ENCODE measurements at regions not wholly inside any gene's neighbourhood (a gene's known extent, or its start where the extent isn't known, plus 50 kb on each side); places are given as distances from the start of the nearest gene placed in this dataset.
"Not testable (repeated sequence)": the region's sequence is repeated elsewhere in the genome, so short reads cannot be mapped to it uniquely, and the experiment has no call there.

GRCh38 chr2:89849731-89850130 lies 1158.3 kb downstream of the RPIA start:
- TF ChIP-seq CTCF (conservative IDR thresholded peaks at IDR 0.05; ENCODE audit: low read depth, low read length) = no peak
- no peak overlapping the region for H3K4me3 ChIP-seq (ENCODE audit: low read length)
- no peak for DNase-seq (ENCODE audit: low read depth)

DNA sequence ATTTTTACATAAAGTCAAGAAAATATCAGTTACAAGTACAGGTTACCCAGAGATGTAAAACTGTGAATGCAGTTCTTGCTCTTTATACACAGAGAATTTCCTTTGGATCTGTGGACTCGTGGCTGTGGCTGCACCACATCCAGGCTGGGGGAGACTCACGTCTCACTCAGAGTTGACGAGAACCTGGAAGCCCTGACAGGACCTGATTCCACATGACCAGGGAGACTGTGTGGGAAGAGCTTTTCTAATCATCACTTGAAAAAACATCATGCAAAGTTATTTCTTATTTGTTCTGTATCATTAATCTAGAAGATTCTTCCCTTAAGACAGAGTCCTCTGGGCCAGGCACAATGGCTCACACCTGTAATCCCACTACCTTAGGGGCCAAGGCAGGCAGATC lies 1159.0 kb downstream of the RPIA start:
- no peak overlapping the region for H3K4me3 ChIP-seq (ENCODE audit: low read length)
- no peak for TF ChIP-seq CTCF (conservative IDR thresholded peaks at IDR 0.05; ENCODE audit: low read depth, low read length)
- DNase-seq (ENCODE audit: low read depth) = no peak

DNA sequence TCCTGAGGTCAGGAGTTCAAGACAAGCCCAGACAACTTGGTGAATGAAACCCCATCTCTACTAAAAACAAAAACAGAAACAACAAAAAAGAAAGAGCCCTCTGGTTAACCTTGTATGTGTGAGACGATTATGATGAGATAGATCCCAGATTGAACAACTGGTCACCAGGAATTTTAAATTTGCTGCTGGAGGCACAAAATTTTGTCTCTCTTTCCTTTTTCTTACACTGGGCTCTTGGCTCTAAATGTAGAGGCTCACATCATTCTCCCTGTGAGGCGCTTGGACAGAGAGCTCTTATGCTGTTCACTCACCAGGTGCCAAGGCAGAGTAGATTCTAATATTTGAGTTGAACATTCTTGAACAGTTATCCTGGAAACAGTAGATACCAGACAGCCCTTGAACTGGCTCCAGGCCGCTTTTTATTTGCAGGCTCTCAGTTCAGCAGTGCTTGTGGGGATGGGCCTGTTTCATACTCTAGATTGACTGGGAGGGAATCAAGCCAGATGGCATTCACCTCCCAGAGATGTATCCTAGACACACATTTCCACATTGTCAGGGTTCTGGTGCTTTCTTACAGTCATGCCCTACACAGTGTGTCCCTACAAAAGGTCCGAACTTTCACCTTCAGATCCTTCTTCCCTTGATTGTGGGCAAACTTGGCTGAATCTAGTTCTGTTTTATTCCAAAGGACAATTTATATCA lies 1159.6 kb downstream of the RPIA start:
- TF ChIP-seq CTCF (conservative IDR thresholded peaks at IDR 0.05; ENCODE audit: low read depth, low read length) = no peak
- no peak for DNase-seq (ENCODE audit: low read depth)
- no peak overlapping the region for H3K4me3 ChIP-seq (ENCODE audit: low read length)

DNA sequence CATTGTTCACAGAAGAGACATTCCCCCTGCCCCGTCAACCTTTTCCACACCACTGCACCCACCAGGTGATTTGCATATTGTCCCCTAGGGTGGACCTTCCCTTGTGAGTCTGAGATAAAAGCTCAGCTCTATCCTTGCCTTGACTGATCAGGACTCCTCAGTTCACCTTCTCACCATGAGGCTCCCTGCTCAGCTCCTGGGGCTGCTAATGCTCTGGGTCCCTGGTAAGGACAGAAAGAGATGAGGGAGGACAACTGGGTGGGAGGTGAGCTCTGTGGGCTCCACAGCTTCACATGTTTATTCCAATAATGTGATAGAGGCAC lies 1160.1 kb downstream of the RPIA start:
- TF ChIP-seq CTCF (conservative IDR thresholded peaks at IDR 0.05; ENCODE audit: low read depth, low read length) = no peak
- no peak for DNase-seq (ENCODE audit: low read depth)
- no peak overlapping the region for H3K4me3 ChIP-seq (ENCODE audit: low read length)

DNA sequence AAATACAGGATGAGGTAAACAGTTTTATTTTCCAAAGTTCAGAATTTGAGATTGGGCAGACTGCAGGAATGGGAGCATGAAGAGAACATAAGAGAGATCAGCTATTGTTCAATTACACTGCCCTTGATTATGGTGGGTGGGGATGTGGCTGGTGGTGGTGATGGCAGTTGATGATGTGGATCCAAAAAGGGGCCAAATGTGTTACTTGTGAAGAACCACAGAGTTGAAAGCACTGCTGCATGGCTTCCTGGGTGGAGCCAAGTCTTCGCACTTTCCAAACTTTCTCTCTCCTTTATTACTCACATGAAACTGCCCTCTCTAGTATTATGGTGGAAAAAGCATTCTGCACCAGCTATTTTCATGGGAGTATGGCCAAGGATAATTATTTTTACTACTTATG lies 1162.0 kb downstream of the RPIA start:
- H3K4me3 ChIP-seq (ENCODE audit: low read length); DNase-seq (ENCODE audit: low read depth): not testable (repeated sequence)

DNA sequence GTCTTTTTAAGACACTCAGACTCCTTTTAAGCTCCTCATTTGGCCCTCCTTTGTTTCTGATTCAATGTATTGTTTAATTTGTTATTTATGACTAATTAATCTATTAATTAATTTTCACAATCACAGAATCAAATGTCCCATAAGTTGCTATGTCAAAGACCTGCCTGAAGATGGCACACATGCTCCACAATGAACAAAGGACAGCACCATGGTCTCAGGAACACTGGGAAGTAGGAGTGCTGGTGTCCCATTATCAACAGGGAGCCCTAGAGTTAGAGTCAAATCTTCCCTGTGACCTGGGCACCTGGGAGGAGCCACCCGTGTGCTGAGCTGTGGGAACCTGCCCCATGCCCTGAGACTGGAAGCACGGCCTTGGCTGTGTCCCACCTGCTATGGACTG lies 1164.3 kb downstream of the RPIA start:
- not testable (repeated sequence) for DNase-seq (ENCODE audit: low read depth); H3K4me3 ChIP-seq (ENCODE audit: low read length)

DNA sequence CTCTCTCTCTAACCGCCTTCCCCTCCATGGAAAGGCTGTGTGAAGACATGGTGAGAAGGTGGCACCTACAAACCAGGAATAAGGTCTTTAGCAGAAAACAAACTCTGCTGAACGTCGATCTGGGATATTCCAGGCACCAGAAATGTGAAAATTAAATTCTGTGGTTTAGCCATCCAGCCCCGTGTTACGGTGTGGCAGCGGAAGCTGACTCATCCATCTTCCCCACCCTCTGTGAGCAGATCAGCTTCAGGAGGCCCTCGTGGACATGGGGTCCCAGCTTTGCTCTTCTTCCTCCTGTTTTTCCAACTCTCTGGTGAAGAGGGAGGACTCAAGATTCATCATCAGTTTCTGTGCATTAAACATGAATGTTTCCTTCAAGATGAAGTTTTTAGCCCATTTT lies 1164.8 kb downstream of the RPIA start:
- H3K4me3 ChIP-seq (ENCODE audit: low read length) = not testable (repeated sequence)

DNA sequence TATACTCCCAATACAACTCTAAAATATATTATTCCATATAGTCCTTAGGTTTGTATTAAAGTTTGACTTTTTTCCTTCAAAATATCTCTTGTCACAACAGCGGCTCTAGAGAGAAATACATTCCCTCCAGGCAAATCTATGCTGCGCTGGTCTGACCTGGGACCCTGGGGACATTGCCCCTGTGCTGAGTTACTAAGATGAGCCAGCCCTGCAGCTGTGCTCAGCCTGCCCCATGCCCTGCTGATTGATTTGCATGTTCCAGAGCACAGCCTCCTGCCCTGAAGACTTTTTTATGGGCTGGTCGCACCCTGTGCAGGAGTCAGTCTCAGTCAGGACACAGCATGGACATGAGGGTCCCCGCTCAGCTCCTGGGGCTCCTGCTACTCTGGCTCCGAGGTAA lies 1170.7 kb downstream of the RPIA start:
- H3K4me3 ChIP-seq (ENCODE audit: low read length); DNase-seq (ENCODE audit: low read depth): not testable (repeated sequence)

More for the DNA sequence above, 1164.8 kb downstream of the RPIA start:
- DNase-seq (ENCODE audit: low read depth) = not testable (repeated sequence)

GRCh38 chr2:89863209-89863608 lies 1171.7 kb downstream of the RPIA start:
- H3K4me3 ChIP-seq (ENCODE audit: low read length); DNase-seq (ENCODE audit: low read depth): not testable (repeated sequence)

DNA sequence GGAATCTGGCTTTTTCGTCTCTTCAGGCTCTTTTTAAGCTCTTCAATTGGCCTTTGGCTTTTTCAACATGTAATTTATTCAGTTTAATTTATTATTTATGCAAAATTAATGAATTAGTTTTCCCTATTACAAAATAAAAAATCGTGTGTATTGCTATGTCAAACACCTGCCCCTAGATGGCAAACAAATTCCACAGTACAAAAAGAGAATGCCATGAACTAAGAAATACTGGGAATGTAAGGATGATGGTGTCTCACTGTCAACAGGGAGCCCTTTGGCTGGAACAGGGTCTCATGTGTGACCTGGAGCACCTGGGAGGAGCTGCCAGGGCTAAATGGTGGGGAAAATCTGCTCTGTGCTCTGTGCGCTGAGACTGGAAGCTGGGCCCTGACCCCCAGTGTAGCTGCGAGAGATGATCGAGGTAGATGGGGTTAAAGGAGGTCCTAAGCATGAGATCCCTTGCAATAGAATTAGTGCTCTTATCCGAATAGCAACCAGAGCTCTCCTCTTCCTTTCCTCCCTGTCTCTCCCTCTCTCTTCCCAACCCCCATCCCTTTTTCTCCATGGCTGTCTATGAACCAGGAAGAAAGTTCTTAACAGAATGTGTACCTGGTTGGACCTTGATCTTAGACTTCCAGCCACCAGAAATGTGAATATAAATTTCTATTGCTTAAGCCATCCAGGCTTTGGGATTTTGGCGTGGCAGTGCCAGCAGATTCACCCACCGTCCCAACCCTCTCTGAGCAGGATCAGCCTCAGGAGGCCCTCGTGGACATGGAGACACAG lies 1183.5 kb downstream of the RPIA start:
- H3K4me3 ChIP-seq (ENCODE audit: low read length) = not testable (repeated sequence)

GRCh38 chr2:89876445-89876844 lies 1185.0 kb downstream of the RPIA start:
- not testable (repeated sequence) for H3K4me3 ChIP-seq (ENCODE audit: low read length); DNase-seq (ENCODE audit: low read depth)

More for the DNA sequence above, 1183.5 kb downstream of the RPIA start:
- not testable (repeated sequence) for DNase-seq (ENCODE audit: low read depth)

GRCh38 chr2:89876878-89877277 lies 1185.4 kb downstream of the RPIA start:
- not testable (repeated sequence) for DNase-seq (ENCODE audit: low read depth); H3K4me3 ChIP-seq (ENCODE audit: low read length)

DNA sequence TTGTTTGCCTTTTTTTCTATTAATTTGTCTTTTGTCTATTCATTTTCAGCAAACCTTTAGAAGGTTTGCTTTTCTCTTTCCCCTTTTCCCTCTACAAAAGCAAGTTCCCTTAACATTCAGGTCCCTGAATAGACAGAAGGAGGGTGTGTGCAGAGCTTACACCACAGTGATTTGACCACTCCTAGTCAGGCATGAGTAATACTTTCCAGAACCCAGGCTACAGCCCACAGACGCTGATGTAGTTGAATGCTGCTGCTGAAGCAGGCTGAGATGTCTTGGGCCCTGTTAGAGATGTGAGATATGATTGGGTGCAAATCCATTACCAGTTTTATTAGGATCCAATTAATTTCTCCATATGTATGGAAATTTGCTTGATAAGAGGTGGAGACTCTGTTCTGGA lies 1191.4 kb downstream of the RPIA start:
- not testable (repeated sequence) for DNase-seq (ENCODE audit: low read depth); H3K4me3 ChIP-seq (ENCODE audit: low read length)

DNA sequence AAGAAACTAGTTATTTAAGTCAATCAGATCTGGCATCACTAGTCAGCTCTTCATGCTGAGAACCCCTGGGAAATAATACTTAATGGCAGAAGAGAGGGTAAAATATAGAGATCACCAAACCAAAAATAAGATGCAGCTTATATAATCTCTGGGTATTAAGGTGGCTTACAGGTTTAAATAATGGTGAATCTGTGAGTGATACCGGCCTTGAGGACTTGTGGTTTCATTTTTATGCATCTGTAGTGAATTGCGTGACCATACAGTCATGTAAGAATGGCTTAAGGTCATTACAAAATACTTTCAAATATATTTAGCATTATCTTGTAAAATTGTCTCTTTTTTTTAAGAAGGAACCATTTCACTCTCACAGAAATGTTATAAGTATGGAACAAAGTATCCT lies 1192.2 kb downstream of the RPIA start:
- DNase-seq (ENCODE audit: low read depth); H3K4me3 ChIP-seq (ENCODE audit: low read length): not testable (repeated sequence)

GRCh38 chr2:89885071-89885470 lies 1193.6 kb downstream of the RPIA start:
- H3K4me3 ChIP-seq (ENCODE audit: low read length); DNase-seq (ENCODE audit: low read depth): not testable (repeated sequence)
